ENCODE measurements at regions not wholly inside any gene's neighbourhood (a gene's known extent, or its start where the extent isn't known, plus 50 kb on each side); places are given as distances from the start of the nearest gene placed in this dataset.

DNA sequence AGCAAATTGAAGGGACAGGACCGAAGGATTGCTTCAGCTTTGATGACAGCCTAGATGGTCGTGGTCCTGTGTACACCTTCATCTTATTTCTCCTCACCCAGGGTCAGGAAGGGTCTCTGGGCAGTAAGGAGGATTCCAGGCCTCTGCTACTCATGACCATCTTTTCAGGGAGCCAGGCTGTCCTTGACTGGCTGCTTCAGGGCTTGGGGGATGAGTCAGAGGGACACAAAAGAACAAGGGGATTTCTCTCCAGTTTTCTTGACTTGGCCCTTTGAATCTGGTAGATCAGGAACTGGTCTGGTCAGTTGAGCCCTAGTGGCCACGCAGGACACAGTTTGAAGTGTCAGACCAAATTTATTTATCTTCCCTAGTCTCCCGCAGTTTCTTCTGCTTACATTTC, 402.1 kb upstream of the CHD6 start:
- DNase-seq = no peak

DNA sequence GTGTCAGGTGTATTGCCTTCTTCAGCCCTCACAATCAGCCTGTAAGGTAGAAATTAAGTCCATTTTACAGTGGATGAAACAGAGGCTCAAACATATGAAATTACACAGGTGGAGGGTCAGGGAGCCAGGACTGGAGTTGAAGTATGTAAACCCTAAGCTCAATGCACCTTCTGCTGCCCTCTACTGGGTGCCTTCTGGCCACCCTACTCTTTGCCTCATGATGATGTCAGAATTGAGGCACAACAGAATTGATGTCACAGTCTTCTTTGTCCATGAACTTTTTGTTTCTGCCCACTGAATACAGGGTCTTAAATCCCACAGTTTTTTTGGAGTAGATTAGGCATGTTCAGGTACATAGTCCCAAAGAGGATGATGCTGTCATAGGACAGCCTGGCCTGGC, 400.8 kb upstream of the CHD6 start:
- no peak for DNase-seq

DNA sequence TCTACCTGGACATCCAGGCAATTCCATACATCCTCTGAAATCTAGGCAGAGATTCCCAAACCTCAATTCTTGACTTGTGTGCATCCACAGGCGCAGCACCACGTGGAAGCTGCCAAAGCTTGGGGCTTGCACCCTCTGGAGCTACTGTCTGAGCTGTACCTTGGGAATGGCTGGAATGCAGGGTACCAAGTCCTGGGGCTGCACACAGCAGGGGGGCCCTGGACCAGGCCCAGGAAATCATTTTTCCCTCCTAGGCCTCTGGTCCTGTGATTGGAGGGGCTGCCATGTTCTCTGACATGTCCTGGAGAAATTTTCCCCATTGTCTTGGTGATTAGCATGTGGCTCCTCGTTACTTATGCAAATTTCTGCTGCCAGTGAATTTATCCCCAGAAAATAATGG, 391.9 kb upstream of the CHD6 start:
- no peak for DNase-seq

DNA sequence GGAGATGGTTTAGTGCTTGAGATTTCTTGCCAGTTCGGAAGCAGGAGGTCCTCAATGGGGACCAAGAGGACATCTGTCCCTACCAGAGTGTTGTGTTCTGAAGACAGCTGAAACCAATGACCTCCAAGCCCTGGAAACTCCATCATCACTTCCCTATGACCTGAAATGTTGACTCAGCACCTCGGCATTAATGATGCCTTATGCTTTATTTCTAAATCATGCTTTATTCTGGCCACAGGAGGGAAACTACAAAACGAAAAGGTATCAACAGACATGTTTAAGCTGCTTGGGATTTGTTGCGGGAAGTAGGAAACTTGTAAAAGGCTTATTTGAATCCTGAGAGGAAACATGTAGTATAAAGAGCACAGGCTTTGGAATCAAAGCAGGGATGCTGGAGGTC, 389.1 kb upstream of the CHD6 start:
- no peak for DNase-seq

- no peak for DNase-seq
Measured at GRCh38 chr20:42005211-42005610, 387.0 kb upstream of the CHD6 start.

- DNase-seq = no peak
Measured at GRCh38 chr20:42003380-42003779, 385.2 kb upstream of the CHD6 start.

GRCh38 chr20:41998539-41999341, 380.6 kb upstream of the CHD6 start:
- DNase-seq = no peak

- no peak for DNase-seq
Measured at GRCh38 chr20:41996951-41997350, 378.8 kb upstream of the CHD6 start.

DNA sequence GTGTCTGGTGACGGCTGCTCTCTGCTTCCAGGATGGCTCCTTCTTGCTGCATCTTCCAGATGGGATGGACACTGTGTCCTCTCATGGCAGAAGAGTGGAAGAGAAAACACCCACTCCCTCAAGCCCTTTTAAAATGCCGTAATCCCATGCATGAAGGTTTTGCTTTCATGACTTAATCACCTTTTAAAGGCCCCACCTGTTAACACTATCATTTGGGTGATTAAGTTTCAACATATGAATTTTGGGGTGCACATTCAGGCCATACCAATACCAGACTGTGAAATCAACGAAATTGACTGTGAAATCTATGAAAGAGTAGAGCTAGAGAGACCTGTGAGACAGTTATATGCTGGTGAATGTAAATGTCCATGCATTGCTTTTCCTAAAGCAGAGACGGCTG, 374.3 kb upstream of the CHD6 start:
- no peak for DNase-seq

- DNase-seq = no peak
Measured at GRCh38 chr20:41991412-41991811, 373.2 kb upstream of the CHD6 start.

DNA sequence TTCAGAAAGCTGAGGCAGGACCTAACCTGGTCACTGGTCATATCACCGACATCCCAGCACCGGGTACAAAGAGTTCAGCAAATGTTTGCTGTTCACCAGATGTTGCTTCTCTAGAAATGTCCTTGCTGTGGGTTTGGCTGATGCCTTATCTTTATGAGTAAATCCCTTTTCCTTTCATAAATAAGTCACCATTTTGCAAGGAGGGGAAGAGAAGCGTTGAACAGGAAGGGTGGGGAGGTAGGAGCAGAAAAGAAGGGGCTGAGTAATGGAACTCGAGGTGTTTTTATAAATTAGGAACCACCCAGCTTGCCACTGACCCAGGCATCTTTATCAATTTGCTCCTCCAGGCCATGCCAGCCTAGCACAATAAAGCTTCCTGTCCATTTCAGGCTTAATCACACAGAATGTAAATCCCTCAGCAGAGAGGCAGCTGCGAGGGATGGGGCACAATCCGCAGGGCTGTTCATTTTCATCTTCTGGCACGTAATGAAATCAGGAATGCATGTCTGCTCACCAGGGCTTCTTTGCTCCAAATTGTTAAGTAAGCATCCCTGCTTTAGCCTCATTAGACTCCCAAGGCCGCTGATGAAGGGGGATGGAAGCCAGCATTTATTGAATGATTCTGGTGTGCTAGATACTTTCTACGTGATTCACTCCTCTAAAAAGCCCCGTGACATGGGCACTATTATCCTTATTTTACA, 371.9 kb upstream of the CHD6 start:
- DNase-seq = no peak

- no peak for DNase-seq
Measured at GRCh38 chr20:41989039-41989679, 371.0 kb upstream of the CHD6 start.

DNA sequence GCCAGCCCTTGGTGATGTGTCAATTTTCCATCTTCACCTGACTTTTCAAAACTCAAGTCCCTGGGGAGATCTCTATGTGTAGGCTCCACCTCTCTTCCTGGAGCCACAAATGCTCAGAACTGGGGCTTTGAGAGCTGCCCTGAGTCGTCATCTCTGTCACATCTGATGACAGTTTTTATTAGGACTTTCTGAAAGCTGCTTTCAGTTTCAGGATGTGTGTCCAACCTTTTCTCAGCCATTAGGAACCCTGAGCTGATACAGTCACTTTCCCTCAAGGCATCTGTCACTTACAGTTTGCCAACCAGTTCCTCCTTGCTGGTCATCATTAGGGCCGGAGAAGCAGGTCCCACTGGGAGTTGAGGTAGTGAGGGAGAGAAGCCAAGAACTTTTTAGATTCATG, 365.9 kb upstream of the CHD6 start:
- DNase-seq = no peak

GRCh38 chr20:41983159-41983558, 365.0 kb upstream of the CHD6 start:
- DNase-seq = no peak

DNA sequence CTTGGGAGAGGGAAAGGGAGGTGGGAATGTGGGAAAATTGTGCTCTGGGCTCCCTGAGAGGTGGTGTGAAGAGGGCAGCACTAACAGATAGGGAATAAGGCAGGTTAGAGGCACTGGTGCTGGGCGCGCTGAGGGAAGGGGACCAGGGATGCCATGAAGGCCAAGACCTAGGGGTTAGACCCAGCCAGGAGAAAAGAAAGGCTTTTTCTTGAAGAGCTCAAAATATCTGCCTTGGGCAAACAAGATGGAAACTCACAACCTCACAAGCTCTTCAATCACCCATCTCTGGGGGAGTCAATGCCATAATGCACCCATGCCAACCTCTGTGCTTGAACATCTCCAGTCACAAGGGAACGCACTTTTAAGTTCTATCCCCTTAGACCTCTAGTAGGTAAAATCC, 363.6 kb upstream of the CHD6 start:
- no peak for DNase-seq

GRCh38 chr20:41978875-41979274, 360.7 kb upstream of the CHD6 start:
- no peak for DNase-seq

- no peak for DNase-seq
Measured at GRCh38 chr20:41978246-41978790, 360.1 kb upstream of the CHD6 start.

DNA sequence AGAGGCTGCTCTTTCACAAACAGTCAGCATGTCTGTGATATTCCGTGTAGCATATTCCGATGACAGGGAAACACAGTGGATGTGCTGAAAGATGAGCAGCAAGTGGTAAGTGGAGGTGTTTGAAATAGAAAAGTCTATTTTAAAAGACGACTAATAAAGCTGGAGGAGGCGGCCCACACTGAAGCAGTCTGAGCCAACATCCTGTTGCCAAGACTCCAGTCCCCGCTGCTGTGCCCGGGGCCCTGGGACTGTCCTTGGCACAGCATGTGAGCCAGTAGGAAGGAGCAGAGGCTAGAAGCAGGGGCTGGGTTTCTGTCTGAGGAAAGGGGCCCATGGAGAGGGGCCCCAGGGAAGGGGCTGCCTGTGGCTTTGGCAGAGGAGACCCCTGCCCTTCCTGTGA, 351.5 kb upstream of the CHD6 start:
- no peak for DNase-seq

- no peak for DNase-seq
Measured at GRCh38 chr20:41960166-41960565, 342.0 kb upstream of the CHD6 start.

DNA sequence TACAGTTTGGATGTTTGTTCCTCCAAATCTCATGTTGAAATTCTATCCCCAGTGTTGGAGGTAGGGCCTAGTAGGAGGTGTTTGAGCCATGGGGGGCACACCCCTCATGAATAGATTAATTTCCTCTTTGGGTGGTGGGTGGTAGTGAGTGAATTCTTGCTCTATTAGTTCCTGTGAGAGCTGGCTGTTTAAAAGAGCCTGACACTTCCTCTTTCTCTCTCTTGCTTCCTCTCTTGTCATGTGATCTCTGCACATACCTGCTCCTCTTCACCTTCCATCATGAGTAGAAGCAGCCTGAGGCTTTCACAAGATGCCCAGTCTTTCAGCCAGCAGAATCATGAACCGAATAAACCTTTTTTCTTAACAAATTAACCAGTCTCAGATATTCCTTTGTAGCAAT, 340.2 kb upstream of the CHD6 start:
- no peak for DNase-seq

DNA sequence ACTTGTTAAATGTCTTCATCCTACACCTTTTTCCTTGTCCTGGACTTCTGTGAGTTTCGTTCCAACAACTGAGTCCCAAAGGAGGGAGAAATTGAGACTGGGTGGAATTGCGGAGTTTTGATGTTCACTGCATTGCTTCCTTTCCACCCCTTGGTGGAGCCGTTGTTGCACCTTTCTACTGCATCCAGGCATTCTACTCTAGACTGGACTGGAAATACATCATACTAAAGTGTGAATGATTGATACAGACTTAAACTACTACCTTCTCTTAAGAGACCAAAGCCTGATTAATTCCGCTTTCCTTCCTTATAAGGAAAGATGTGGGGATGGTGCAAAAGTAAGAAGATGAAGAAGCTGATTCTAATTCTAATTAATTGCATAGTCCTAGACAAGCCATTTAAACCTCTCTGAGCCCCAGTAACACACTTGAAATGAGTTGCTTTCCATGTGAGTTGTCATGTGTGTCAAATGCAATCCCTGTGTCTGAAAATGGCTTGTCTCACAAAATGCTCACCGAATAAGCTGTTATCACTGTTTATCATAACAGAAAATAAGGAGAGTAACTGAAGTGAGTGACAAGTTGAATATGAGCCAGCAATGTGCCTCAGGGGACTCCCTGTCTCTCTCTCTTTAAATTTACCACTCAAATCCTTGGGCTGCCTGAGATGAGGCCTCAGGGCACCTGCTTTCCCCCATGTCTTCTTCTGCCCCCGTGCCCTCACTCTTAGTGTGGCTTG, 338.3 kb upstream of the CHD6 start:
- no peak for DNase-seq

DNA sequence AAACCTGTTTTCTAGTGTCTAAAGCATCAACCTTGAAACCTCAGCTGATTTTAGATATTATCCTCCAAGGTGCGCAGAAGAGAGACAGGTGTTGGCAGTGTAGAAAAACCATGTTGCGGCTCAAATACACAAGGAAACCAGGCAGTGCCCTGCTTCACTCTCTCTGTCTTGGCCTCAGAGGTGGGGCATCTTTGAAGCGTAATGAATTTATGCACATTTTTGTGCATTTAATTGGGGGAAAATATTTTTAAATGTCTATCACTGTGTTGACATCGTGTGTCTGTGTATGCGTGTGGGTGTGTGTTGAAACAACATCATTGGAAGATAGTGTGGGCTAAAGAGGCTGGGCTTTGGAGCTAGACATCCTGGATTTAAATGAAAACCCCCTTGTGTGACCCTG, 334.0 kb upstream of the CHD6 start:
- DNase-seq = no peak

GRCh38 chr20:41951615-41952014, 333.4 kb upstream of the CHD6 start:
- no peak for DNase-seq
